Smooth muscle cell (in vitro differentiated cells): ENCODE measurements at regions not wholly inside any gene's neighbourhood (a gene's known extent, or its start where the extent isn't known, plus 50 kb on each side); places are given as distances from the start of the nearest gene placed in this dataset.

Experiments
- DNase-seq: peaks from one replicate; lab custom pipeline; 2025; ENCODE audit not compliant: unreplicated experiment; lab: John Stamatoyannopoulos, UW
- H2AFZ ChIP-seq: fragments of 200-600 bp; sonication (generic); 2 replicates; pipeline ENCODE4 v1.6.0; 2016; ENCODE audit warnings: antibody characterized with exemption, low read depth, mild to moderate bottlenecking
- H3F3A ChIP-seq: fragments of 200-600 bp; sonication (generic); 2 replicates; pipeline ENCODE4 v1.6.0; 2017; ENCODE audit warnings: antibody characterized with exemption, low read depth
- H3K27ac ChIP-seq: fragments of 200-600 bp; sonication (generic); 2 replicates; pipeline ENCODE4 v1.5.1; 2016; ENCODE audit warnings: low read depth, mild to moderate bottlenecking
- H3K27me3 ChIP-seq: fragments of 200-600 bp; sonication (generic); 2 replicates; pipeline ENCODE4 v1.6.1; 2016; ENCODE audit warnings: low read depth, mild to moderate bottlenecking
- H3K36me3 ChIP-seq: fragments of 200-600 bp; sonication (generic); 2 replicates; pipeline ENCODE4 v1.5.1; 2016; ENCODE audit warnings: low read depth
- H3K4me1 ChIP-seq: fragments of 200-600 bp; sonication (generic); 2 replicates; pipeline ENCODE4 v1.5.1; 2016; ENCODE audit warnings: low read depth
- H3K4me2 ChIP-seq: fragments of 200-600 bp; sonication (generic); 2 replicates; pipeline ENCODE4 v1.6.0; 2016; ENCODE audit warnings: mild to moderate bottlenecking
- H3K4me3 ChIP-seq: fragments of 200-600 bp; sonication (generic); 2 replicates; pipeline ENCODE4 v1.5.1; 2016; ENCODE audit warnings: mild to moderate bottlenecking
- H3K79me2 ChIP-seq: fragments of 200-600 bp; sonication (generic); 2 replicates; pipeline ENCODE4 v1.6.0; 2016; ENCODE audit warnings: low read depth, mild to moderate bottlenecking
- H3K9ac ChIP-seq: fragments of 200-600 bp; sonication (generic); 2 replicates; pipeline ENCODE4 v1.6.0; 2016; ENCODE audit warnings: low read depth
- H3K9me3 ChIP-seq: fragments of 200-600 bp; sonication (generic); replicated peaks from 2 replicates; pipeline ENCODE4 v1.5.1; 2016; ENCODE audit warnings: low read depth
- H4K20me1 ChIP-seq: fragments of 200-600 bp; sonication (generic); 2 replicates; pipeline ENCODE4 v1.6.0; 2016; ENCODE audit warnings: low read depth
- WGBS: methylation state at CpG from one replicate; pipeline ENCODE4 v1.1.7; 2016; ENCODE audit warnings: low lambda C conversion rate; 5-methylcytosine and 5-hydroxymethylcytosine counted together
- TF ChIP-seq, protein P1 (sequence below): fragments of 200-600 bp; sonication (generic); IDR thresholded peaks from 2 replicates; pipeline ENCODE4 v1.5.1; 2017; ENCODE audit warnings: borderline replicate concordance, mild to moderate bottlenecking, antibody characterized with exemption; ENCODE audit not compliant: insufficient read depth, poor library complexity, severe bottlenecking

DNA sequence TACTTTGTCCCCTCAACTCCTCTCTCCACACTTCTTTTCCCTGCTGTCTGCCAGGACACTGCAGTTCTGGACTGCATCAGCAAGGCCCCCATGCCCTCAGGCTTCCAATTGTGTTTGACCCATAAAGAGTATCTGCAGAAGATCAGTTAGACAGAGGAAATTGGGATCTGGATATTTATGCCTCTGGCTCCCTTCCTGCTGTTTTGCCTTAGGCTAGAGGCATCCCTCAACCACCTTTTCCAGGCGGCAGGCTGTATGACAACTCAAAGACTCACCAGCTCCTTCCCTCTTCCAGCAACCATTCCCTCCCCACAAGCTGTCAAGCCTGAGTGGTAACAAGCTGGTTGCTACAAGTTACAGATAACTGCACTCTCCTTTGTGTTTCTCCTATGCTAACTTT is 66.4 kb upstream of the NDP start:
- Histone ChIP-seq H3K9ac (no peak overlapping the region), H3K4me1 (no peaks in the 10 kb centered on the region), H3K36me3 (no peaks in the 10 kb centered on the region), H3K4me2 (no peak overlapping the region), H2AFZ (no peak overlapping the region), H3K79me2 (no peaks in the 10 kb centered on the region), H3K27ac (no peak overlapping the region), H3K9me3 (no peaks in the 10 kb centered on the region), H4K20me1 (no peaks in the 10 kb centered on the region), H3K27me3 (no peaks in the 10 kb centered on the region), H3F3A (no peaks in the 10 kb centered on the region), H3K4me3 (no peak overlapping the region)
- TF ChIP-seq, protein P1, sequence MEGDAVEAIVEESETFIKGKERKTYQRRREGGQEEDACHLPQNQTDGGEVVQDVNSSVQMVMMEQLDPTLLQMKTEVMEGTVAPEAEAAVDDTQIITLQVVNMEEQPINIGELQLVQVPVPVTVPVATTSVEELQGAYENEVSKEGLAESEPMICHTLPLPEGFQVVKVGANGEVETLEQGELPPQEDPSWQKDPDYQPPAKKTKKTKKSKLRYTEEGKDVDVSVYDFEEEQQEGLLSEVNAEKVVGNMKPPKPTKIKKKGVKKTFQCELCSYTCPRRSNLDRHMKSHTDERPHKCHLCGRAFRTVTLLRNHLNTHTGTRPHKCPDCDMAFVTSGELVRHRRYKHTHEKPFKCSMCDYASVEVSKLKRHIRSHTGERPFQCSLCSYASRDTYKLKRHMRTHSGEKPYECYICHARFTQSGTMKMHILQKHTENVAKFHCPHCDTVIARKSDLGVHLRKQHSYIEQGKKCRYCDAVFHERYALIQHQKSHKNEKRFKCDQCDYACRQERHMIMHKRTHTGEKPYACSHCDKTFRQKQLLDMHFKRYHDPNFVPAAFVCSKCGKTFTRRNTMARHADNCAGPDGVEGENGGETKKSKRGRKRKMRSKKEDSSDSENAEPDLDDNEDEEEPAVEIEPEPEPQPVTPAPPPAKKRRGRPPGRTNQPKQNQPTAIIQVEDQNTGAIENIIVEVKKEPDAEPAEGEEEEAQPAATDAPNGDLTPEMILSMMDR: no peak
- WGBS: 59% methylated on average over 1 of the region's 1 CpG
- DNase-seq: no peak

DNA sequence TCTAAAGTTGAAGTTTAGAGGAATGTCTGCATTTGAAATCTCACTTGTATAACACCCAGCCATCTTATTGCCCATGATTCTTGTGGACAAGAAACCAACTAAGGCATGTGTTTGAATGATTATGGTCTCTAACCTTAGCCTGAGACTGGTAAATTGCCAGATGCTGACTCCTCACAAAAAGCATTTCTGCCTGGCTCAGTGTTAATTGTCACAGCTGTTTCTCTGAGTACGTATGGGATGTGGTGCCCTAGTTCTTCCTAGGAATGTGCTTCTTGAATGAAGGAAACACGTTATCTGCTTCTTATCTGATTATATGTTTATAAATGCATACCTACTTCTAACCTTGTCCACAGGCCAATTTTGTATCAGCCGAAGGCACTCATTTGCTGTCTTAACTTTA is 63.1 kb upstream of the NDP start:
- Histone ChIP-seq H2AFZ (no peak overlapping the region), H3K4me2 (no peak overlapping the region), H3K36me3 (no peaks in the 10 kb centered on the region), H3F3A (no peaks in the 10 kb centered on the region), H4K20me1 (no peaks in the 10 kb centered on the region), H3K79me2 (no peaks in the 10 kb centered on the region), H3K4me3 (no peak overlapping the region), H3K4me1 (no peaks in the 10 kb centered on the region), H3K27me3 (no peaks in the 10 kb centered on the region), H3K9me3 (no peaks in the 10 kb centered on the region), H3K9ac (no peak overlapping the region), H3K27ac (peak overlapping the region; percentile 17)
- TF ChIP-seq, protein P1: no peak
- WGBS: 37% methylated on average over 3 of the region's 3 CpGs
- DNase-seq: no peak

DNA sequence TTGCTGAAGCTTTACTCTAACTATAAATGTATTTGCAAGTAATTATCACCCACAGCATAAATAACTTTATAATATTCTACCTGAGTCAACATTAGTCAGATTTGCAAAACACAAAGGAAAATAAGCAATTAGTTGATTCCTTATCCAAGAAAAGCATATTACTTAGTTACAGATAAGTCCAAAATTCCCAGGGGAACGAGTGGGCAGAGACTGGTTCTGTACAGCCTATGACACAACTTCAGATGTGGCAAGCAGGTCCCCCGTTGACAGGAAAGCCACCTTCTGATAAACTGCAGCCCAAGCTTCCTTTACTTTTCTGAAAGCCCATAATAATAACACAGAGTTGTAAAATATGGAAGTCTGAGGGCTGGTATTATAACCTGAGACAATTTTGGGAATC is 62.4 kb upstream of the NDP start:
- no peak overlapping the region for H3K4me3 ChIP-seq
- H2AFZ ChIP-seq: no peak overlapping the region
- DNase-seq: no peak
- TF ChIP-seq, protein P1: no peak
- H4K20me1 ChIP-seq: no peaks in the 10 kb centered on the region
- H3K27me3 ChIP-seq: no peaks in the 10 kb centered on the region
- H3K4me2 ChIP-seq: peak overlapping the region; percentile 19
- H3K79me2 ChIP-seq: no peaks in the 10 kb centered on the region
- no peak overlapping the region for H3K9ac ChIP-seq
- no peaks in the 10 kb centered on the region for H3K4me1 ChIP-seq
- WGBS: 20% methylated on average over 2 of the region's 2 CpGs
- peak overlapping the region; percentile 17 for H3K27ac ChIP-seq
- no peaks in the 10 kb centered on the region for H3K9me3 ChIP-seq
- no peaks in the 10 kb centered on the region for H3K36me3 ChIP-seq
- H3F3A ChIP-seq: no peaks in the 10 kb centered on the region

DNA sequence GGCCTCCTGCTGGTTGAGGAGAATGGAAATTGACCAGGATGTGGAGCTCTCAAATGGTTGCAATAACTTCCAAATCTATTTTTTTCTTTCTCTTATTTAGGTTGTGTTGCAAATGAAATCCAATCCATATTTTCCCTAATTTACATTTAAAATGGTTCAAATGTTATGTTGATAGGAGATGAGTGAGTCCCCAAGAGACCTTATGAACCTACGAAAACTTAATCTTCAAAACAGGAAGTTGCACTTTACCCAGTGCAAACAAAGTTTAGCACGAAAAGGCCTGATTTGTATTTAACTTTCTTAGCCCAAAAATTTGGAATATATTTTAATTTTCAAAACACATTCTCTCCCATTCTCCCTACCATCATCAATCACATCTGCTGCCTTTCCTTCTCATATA is 59.3 kb upstream of the NDP start:
- no peak overlapping the region for H3K4me3 ChIP-seq
- no peaks in the 10 kb centered on the region for H3K27me3 ChIP-seq
- no peaks in the 10 kb centered on the region for H3K79me2 ChIP-seq
- 65% methylated on average over 2 of the region's 2 CpGs for WGBS
- H3K4me1 ChIP-seq: no peaks in the 10 kb centered on the region
- no peak overlapping the region for H3K9ac ChIP-seq
- H3K9me3 ChIP-seq: no peaks in the 10 kb centered on the region
- no peak overlapping the region for H2AFZ ChIP-seq
- no peak overlapping the region for H3K27ac ChIP-seq
- H3F3A ChIP-seq: no peaks in the 10 kb centered on the region
- H4K20me1 ChIP-seq: no peaks in the 10 kb centered on the region
- TF ChIP-seq, protein P1: no peak
- no peaks in the 10 kb centered on the region for H3K36me3 ChIP-seq
- DNase-seq: no peak
- H3K4me2 ChIP-seq: no peak overlapping the region
